GM13977 (cell line): ENCODE measurements at regions not wholly inside any gene's neighbourhood (a gene's known extent, or its start where the extent isn't known, plus 50 kb on each side); places are given as distances from the start of the nearest gene placed in this dataset.

ENCODE experiments used
- DNase-seq: peaks from one replicate; pipeline ENCODE4 v3.0.0; 2012; ENCODE audit warnings: low spot score
- in situ Hi-C: fragments of 300-500 bp; cut with MboI; formaldehyde crosslinking; loops from one replicate; pipeline ENCODE4 v1.12.0; 2022; ENCODE audit warnings: low sequenced_read_pairs, low pct_unique_long_range_greater_than_20kb, mixed read lengths, inconsistent platforms; ENCODE audit not compliant: unreplicated experiment
- TF ChIP-seq, protein P1 (sequence below): IDR thresholded peaks from 2 replicates; pipeline ENCODE4 v1.5.1; 2012; ENCODE audit warnings: mild to moderate bottlenecking, control low read depth; ENCODE audit not compliant: insufficient read depth; ENCODE audit errors: extremely low read depth, missing control alignments

DNA sequence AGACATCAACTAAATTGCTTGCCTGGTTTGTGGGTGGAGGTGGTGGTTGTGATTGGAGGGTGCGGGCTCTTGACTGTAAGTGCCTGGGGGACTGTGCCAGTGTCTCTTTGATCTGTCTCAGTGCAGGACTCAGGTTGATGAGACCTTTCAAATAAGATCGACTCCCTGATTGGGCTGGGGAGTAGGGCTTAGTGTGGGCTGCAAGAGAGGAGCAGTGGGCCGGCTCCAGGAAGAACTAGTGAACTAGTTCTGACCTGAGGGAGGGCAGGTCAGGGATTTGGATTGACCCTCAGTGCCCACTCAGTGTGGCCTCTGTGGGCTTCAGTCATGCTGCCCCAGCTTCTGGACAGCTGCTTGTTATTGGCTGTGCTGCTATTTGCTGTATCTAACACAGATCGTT is 130.6 kb upstream of the CACNA1E start:
- TF ChIP-seq, protein P1, sequence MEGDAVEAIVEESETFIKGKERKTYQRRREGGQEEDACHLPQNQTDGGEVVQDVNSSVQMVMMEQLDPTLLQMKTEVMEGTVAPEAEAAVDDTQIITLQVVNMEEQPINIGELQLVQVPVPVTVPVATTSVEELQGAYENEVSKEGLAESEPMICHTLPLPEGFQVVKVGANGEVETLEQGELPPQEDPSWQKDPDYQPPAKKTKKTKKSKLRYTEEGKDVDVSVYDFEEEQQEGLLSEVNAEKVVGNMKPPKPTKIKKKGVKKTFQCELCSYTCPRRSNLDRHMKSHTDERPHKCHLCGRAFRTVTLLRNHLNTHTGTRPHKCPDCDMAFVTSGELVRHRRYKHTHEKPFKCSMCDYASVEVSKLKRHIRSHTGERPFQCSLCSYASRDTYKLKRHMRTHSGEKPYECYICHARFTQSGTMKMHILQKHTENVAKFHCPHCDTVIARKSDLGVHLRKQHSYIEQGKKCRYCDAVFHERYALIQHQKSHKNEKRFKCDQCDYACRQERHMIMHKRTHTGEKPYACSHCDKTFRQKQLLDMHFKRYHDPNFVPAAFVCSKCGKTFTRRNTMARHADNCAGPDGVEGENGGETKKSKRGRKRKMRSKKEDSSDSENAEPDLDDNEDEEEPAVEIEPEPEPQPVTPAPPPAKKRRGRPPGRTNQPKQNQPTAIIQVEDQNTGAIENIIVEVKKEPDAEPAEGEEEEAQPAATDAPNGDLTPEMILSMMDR: no peak
- no peak for DNase-seq
- in situ Hi-C loops: no loop called here

DNA sequence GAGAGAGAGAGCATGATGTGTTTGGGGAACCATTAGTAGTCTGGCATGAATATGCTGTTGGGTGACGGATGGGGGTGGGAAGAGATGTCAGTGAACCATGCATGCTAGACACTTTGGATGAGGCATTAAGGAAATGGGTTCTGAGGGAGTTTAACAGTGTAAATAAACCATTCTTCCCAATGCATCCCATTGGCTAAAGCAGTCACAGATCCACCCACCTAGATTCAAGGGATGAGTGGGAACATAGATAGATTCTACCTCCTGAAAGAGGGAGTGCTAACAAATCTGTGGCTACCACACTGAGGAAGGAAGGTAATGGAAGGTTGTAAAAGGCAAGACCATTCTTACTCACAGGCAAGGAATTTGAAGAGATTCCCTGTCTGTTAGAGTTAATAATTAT is 129.8 kb upstream of the CACNA1E start:
- no peak for DNase-seq
- in situ Hi-C loops: no loop called here
- TF ChIP-seq, protein P1: no peak

DNA sequence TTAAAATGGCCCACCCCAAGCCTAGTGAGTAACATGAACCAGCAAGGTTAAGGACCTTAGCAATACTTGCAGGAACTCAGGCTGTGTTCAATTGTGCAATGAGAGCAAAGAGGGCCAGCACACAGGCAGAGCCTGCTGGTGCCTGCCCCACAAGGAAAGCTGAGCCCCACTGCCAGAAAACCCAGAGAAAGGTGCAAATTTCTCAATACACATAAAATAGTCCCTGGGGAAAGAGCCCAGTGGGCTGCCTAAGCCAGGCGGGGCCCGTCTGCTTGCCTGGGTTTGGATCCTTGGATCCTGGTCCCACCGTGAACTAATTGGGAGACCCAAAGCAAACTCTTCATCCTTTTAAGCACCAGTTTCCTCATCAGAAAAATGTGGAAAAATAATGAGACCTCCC is 128.5 kb upstream of the CACNA1E start:
- no peak for DNase-seq
- TF ChIP-seq, protein P1: no peak
- in situ Hi-C loops: no loop called here

DNA sequence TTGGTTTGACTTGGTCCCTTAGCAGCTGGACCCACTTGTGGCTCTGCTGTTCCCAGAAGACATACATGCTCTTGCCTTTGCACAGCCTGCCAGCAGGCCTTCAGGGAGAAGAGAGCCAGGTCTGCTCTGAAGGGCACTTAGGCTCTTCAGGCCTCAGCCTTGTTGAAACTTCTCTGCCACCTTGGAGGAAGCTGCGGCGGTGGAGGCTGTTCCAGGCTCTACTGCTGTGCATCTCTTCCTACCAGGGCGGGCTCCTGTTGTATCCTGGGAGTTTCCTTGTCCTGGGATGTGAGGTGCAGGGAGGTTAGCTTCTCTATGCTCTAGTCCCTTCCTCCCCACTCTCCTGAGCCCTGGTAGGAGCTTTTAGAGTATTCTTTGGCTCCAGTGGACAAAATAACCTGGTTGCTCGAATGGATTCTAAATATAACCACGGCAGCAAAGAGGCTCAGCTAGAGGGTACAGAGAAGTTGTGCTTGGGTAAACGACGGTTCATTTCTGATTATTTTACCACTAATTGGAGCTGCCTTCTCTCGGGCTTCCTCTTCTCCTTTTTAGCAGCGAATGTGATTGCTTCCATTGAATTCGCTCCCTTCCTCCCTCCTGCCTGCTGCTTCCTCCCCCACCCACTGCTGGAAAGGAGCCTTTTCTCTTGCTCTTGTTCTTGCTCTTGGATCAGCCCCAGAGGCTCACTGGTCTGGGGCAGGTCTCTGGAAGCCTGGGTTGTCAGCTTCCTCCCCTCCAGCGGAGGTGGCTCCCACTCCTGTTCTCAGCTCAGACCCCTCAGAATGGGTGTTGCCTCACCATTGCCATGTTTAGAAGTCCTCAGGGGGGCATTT is 126.6 kb upstream of the CACNA1E start:
- DNase-seq: no peak
- in situ Hi-C loops: no loop called here
- TF ChIP-seq, protein P1: no peak

DNA sequence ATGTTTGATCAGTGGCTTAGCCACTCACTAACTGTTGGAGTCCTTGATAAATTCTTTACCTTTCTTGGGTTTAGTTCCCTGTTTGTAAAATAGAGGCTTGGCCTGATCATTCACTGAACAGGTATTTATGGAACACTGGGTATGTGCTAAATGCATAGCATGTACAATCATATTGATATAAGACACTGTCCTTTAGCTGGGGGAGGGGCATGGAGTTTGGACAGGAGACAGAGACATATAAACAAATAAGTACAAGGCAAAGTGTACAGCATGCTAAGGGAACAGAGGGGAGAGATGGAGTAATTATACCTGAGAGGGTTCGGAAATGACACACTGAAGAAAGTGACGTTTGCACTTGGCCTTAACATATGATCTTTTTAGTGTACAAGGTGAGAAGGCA is 124.3 kb upstream of the CACNA1E start:
- in situ Hi-C loops: no loop called here
- TF ChIP-seq, protein P1: no peak
- DNase-seq: no peak

DNA sequence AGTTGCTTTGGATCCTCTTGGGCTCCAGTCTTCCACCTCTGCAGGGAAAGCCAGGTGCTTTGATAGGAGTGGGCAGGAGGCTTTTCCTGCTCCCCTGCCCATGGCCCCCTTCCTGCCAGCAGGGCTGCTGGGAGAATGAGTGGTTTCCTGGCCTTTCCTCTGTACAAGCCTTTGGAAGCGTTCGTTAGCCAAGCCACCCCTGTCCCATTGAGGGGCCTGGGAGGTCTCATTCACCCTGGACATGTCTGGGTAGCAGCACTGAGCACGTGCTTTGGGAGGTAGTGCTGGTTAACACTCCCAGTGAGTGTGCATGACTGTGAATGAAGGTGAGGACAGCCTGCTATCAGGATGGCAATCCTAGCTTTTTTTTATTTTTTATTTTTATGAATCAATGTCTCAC is 118.5 kb upstream of the CACNA1E start:
- TF ChIP-seq, protein P1: no peak
- no peak for DNase-seq
- in situ Hi-C loops: no loop called here
